Stromal cell of bone marrow (primary cell): ENCODE measurements at regions not wholly inside any gene's neighbourhood (a gene's known extent, or its start where the extent isn't known, plus 50 kb on each side); places are given as distances from the start of the nearest gene placed in this dataset.
A peak's percentile ranks its signal among the peaks of the same experiment; 100 is the strongest.
"Not testable (repeated sequence)": the region's sequence is repeated elsewhere in the genome, so short reads cannot be mapped to it uniquely, and the experiment has no call there.

ENCODE experiments used
- DNase-seq: peaks from one replicate; pipeline ENCODE4 v3.0.0-alpha.2; 2012; ENCODE audit warnings: low read depth

GRCh38 chr2:215889240-215889969 is 123.9 kb downstream of the MREG start:
- DNase-seq = not testable (repeated sequence)

GRCh38 chr2:215888680-215889079 is 124.7 kb downstream of the MREG start:
- no peak for DNase-seq

GRCh38 chr2:215887303-215887702 is 126.0 kb downstream of the MREG start:
- DNase-seq = no peak

GRCh38 chr2:215886022-215886421 is 127.3 kb downstream of the MREG start:
- no peak for DNase-seq

- DNase-seq = no peak
Observed at GRCh38 chr2:215885536-215885935, 127.8 kb downstream of the MREG start.

GRCh38 chr2:215884451-215885087 is 128.8 kb downstream of the MREG start:
- peak; percentile 85 for DNase-seq

GRCh38 chr2:215883799-215884198 is 129.6 kb downstream of the MREG start:
- DNase-seq = no peak

- DNase-seq = no peak
Observed at GRCh38 chr2:215882689-215883088, 130.7 kb downstream of the MREG start.

- no peak for DNase-seq
Observed at GRCh38 chr2:215881582-215881981, 131.8 kb downstream of the MREG start.

GRCh38 chr2:215880970-215881369 is 132.4 kb downstream of the MREG start:
- no peak for DNase-seq

GRCh38 chr2:215879977-215880940 is 133.1 kb downstream of the MREG start:
- DNase-seq = no peak

- no peak for DNase-seq
Observed at GRCh38 chr2:215879331-215879730, 134.0 kb downstream of the MREG start.

- DNase-seq = no peak
Observed at GRCh38 chr2:215878476-215879063, 134.8 kb downstream of the MREG start.

- no peak for DNase-seq
Observed at GRCh38 chr2:215876937-215877238, 136.5 kb downstream of the MREG start.

GRCh38 chr2:215876139-215876936 is 137.0 kb downstream of the MREG start:
- no peak for DNase-seq

GRCh38 chr2:215874418-215874817 is 138.9 kb downstream of the MREG start:
- no peak for DNase-seq

- DNase-seq = no peak
Observed at GRCh38 chr2:215870986-215871385, 142.4 kb downstream of the MREG start.

GRCh38 chr2:215870088-215870490 is 143.3 kb downstream of the MREG start:
- peak; percentile 67 for DNase-seq

- no peak for DNase-seq
Observed at GRCh38 chr2:215868846-215869543, 144.4 kb downstream of the MREG start.

- no peak for DNase-seq
Observed at GRCh38 chr2:215866606-215867005, 146.7 kb downstream of the MREG start.

GRCh38 chr2:215863687-215864086 is 149.7 kb downstream of the MREG start:
- no peak for DNase-seq
